Panc1 (cell line): ENCODE measurements at regions not wholly inside any gene's neighbourhood (a gene's known extent, or its start where the extent isn't known, plus 50 kb on each side); places are given as distances from the start of the nearest gene placed in this dataset.

Experiments
- CTCF ChIP-seq: fragments of 450-650 bp; IDR thresholded peaks from 2 replicates; pipeline ENCODE4 v1.5.1; 2017; ENCODE audit warnings: mild to moderate bottlenecking
- POLR2AphosphoS5 ChIP-seq: IDR thresholded peaks from 2 replicates; pipeline ENCODE4 v1.6.1; 2012; ENCODE audit warnings: mild to moderate bottlenecking, low read depth, low read length, moderate library complexity
- SIN3A ChIP-seq: IDR thresholded peaks from 2 replicates; pipeline ENCODE4 v1.6.1; 2012; ENCODE audit warnings: low read depth, mild to moderate bottlenecking, low read length, moderate library complexity, borderline replicate concordance; ENCODE audit not compliant: insufficient read depth
- TCF7L2 ChIP-seq: IDR thresholded peaks from 2 replicates; pipeline ENCODE4 v1.6.1; 2011; ENCODE audit warnings: mild to moderate bottlenecking, low read depth, low read length, inconsistent platforms

GRCh38 chr9:86471171-86471815, 117.1 kb upstream of the TUT7 start:
- TF ChIP-seq CTCF = no peak
- no peak for TF ChIP-seq POLR2AphosphoS5
- TF ChIP-seq SIN3A = no peak
- TF ChIP-seq TCF7L2 = no peak
